ENCODE measurements at regions not wholly inside any gene's neighbourhood (a gene's known extent, or its start where the extent isn't known, plus 50 kb on each side); places are given as distances from the start of the nearest gene placed in this dataset.

DNA sequence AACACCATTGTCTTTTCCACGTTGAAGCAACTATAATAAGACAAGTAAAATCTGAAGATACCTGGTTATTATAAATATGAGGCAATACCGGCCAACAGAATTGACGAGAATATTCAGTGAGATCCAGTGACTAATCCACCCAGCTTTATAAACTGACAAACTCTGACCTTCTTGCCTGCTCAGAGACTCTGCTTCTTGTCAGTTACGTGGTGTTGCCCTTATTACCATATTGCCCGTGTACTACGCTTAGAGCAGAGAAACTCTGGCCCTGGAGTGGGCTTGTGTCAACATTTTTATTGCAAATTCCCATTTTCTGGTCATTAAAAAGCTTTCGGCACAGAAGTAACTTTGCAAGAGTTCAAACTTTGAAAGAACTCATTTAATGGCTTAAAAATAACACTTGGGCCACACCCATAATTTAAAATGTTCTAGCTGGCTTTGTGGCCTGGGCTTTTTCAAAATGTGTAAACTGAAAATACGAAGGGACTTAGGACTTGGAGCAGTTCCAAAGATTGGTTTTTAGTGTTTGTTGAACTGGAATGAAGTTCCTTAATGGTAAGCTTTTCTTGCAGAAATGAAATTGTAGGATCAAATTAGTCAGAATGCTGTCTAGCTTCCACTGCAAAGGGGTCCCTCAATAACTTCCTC is 266.2 kb downstream of the LMO4 start:
- ATAC-seq (no peak), DNase-seq (no peak)
- WGBS, 2 donors = 69 to 78% methylated on average over 8 of the region's 8 CpGs
- no peak overlapping the region for H3K27ac ChIP-seq
- no peaks in the 10 kb centered on the region for H3K27me3 ChIP-seq
- intact Hi-C loops (cut with DNase I) = no loop called here
- H3K36me3 ChIP-seq (replicated peaks in 1 of 2; ENCODE audit: insufficient read depth in 1 of 2, low read depth in 2 of 2) = no peaks in the 10 kb centered on the region
- H3K9me3 ChIP-seq = no peaks in the 10 kb centered on the region
- H3K4me3 ChIP-seq = no peak overlapping the region
- TF ChIP-seq CTCF (IDR thresholded peaks at IDR 0.05) (no peak), POLR2A (IDR thresholded peaks at IDR 0.05) (no peak)
- H3K4me1 ChIP-seq = no peaks in the 10 kb centered on the region

DNA sequence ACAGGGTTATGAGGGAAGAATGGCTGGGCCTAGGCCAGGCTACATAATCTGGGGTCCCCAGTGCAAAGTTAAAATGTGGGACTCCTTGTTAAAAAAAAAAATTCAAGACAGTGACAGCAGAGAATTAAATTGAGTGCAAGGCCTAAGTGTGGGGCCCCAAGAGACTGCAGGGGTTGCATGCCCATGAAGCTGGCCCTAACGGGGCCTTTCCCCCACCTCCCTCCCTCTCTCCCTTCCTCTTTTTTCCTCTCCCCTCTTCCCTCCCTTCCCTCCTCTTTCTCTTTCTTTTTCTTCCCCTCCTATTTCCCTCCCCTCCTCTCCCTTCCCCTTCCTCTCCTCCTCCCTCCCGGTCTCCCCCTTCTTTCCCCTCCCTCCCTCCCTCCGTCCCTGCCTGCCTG is 266.7 kb downstream of the LMO4 start:
- no peaks in the 10 kb centered on the region for H3K9me3 ChIP-seq
- TF ChIP-seq POLR2A (IDR thresholded peaks at IDR 0.05) (no peak), CTCF (IDR thresholded peaks at IDR 0.05) (no peak)
- WGBS, 2 donors = 58 to 78% methylated on average over 3 of the region's 3 CpGs
- H3K27ac ChIP-seq = no peak overlapping the region
- no peaks in the 10 kb centered on the region for H3K27me3 ChIP-seq
- DNase-seq (no peak), ATAC-seq (no peak)
- no peaks in the 10 kb centered on the region for H3K36me3 ChIP-seq (replicated peaks in 1 of 2; ENCODE audit: insufficient read depth in 1 of 2, low read depth in 2 of 2)
- H3K4me1 ChIP-seq = no peaks in the 10 kb centered on the region
- intact Hi-C loops (cut with DNase I) = no loop called here
- no peak overlapping the region for H3K4me3 ChIP-seq

DNA sequence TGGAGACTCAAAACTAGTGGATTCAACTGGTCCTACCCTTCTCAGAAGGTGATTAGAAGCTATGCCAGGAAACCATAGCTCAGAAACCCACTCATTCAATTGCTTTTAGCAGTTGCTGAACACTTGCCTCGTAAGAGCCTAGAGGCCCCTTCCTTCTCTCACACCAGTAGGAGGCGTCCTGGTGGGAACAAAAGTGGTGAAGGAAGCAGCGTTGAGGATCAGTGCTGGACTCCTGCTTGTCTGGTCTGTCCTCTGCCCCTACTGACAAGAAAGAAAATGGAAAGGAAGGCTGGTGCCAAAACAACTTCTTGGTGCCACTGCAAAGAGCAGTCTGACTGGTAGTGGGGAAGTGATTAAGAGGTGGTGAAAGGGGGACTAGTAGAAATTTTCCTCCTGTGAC is 269.7 kb downstream of the LMO4 start:
- no peak overlapping the region for H3K4me3 ChIP-seq
- H3K4me1 ChIP-seq = no peaks in the 10 kb centered on the region
- DNase-seq (peak in 1 of 4 donors; percentile 10), ATAC-seq (no peak)
- intact Hi-C loops (cut with DNase I) = no loop called here
- no peak overlapping the region for H3K27ac ChIP-seq
- H3K27me3 ChIP-seq = no peaks in the 10 kb centered on the region
- TF ChIP-seq POLR2A (IDR thresholded peaks at IDR 0.05) (no peak), CTCF (IDR thresholded peaks at IDR 0.05) (peak in 2 of 7 experiments; percentile 8 to 12)
- 36 to 47% methylated on average over 3 of the region's 3 CpGs for WGBS, 2 donors
- no peaks in the 10 kb centered on the region for H3K9me3 ChIP-seq
- H3K36me3 ChIP-seq (replicated peaks in 1 of 2; ENCODE audit: insufficient read depth in 1 of 2, low read depth in 2 of 2) = no peaks in the 10 kb centered on the region

- Histone ChIP-seq H3K4me3 (no peak overlapping the region), H3K9me3 (no peaks in the 10 kb centered on the region), H3K4me1 (no peaks in the 10 kb centered on the region), H3K27me3 (no peaks in the 10 kb centered on the region), H3K36me3 (replicated peaks in 1 of 2; ENCODE audit: insufficient read depth in 1 of 2, low read depth in 2 of 2) (no peaks in the 10 kb centered on the region), H3K27ac (no peak overlapping the region)
- no peak for DNase-seq
- intact Hi-C loops (cut with DNase I) = no loop called here
- 55 to 61% methylated on average over 2 of the region's 2 CpGs for WGBS, 2 donors
- ATAC-seq = no peak
- no peak for TF ChIP-seq CTCF (IDR thresholded peaks at IDR 0.05)
Measured at GRCh38 chr1:87599569-87599968, 270.9 kb downstream of the LMO4 start.

All from body of pancreas (tissue), 4 donors.